ENCODE measurements at regions not wholly inside any gene's neighbourhood (a gene's known extent, or its start where the extent isn't known, plus 50 kb on each side); places are given as distances from the start of the nearest gene placed in this dataset.
"Not testable (repeated sequence)": the region's sequence is repeated elsewhere in the genome, so short reads cannot be mapped to it uniquely, and the experiment has no call there.

DNA sequence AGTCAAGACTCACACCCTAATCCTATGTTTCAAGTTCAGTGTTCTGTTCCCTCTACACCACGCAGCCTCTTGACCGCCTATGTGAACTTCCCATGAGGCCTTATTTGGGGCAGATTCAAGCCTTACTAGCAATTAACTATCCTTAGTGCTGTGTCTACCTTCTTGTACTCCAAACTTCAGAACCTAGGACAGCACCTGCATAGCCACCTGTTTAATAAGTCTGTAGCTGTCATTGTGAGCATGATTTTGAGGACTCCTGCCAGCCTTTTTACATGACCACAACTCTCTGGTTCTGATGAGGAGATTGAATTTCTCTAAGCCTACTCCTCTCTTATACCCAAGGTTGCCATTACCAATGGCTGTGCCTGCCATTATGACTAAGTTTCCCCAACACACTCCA, 50.8 kb upstream of the PCSK1 start:
- DNase-seq = no peak

DNA sequence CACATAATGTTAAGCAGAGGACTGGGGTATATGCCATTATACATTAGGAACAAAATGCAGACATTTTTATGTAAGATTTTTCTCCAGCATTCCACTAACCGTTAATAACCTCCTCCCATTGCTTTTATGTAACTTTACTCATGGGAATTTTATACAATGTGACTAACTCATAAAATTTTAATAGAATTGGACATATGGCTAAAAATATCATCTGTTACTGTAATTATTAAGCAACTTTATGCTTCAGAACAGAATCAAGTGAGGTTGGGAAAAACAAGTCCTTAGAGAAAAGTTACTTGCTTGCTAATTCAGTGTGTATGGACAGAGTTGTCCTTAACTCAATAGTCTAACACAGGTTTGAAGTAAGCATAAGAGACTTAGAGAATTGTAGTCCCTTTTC, 54.8 kb upstream of the PCSK1 start:
- no peak for DNase-seq

DNA sequence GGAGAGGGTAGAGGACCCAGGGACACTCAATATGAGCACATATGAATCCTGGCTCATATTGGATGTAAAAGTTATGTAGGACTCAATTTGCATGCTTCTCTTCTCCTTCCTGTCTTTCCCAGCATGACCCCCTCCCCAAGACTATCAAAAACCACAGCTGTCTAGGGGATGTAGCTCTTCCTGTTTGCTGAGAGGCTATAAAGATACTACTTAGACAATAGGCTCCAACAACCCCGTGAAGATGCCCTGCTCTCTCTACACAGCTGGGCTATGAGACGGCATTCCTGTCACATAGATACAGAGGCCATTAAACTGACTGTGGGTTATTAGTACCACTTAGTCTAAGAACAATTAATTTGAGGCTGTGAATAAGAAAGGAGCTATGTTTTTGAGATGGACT, 56.5 kb upstream of the PCSK1 start:
- no peak for DNase-seq

DNA sequence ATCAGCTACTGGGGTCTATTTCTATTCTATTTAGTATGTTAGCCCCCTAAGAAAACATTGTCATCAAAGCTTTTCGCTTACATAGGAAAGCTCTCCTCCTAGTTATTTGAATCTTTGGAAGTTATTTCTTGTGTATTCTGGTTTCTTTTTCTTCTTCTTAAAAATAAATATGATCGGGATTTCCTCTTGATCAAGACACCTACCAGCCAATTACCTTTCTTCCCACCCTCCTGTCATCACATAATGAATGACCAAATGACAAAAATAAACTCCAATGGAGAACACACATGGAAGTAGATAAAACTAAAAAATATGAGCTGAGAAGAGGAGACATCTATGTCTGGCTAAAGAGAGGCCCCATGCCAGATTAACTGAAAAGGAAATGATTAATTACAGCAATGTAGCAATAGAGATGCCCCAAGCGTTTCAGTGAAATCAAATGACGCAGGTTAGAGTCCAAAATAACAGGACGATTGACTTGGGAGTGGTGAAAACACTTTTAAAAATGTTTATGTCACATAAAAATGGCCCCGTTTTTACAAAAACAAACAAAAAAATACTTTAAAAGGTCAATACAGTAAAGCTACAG, 59.5 kb upstream of the PCSK1 start:
- DNase-seq = no peak

DNA sequence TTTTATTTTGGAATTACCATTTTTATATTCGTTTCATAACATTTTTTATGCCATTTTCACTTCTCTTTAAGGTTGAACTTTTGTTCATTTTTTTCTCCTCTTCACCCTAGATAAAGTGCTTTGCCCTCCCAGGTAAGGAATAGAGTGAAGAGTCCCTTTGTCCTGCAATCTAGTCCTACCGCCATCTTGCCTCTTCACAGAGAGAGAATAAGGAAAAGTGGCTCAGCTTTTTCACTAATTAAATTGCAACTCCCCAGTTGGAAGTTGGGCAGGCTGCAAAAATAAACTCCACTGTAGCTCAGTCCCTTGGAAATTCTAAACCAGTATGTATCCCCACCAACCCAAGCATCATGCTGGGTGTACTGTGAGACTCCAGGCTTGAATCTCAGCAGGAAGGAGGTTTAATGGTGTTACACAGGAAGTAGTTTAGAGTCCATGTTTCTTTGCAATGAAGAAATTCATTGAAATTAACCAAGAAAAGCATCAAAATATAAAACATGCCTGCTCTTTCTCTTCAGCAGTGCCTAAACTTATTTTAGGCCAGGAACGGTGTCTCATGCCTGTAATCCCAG, 60.3 kb upstream of the PCSK1 start:
- no peak for DNase-seq

DNA sequence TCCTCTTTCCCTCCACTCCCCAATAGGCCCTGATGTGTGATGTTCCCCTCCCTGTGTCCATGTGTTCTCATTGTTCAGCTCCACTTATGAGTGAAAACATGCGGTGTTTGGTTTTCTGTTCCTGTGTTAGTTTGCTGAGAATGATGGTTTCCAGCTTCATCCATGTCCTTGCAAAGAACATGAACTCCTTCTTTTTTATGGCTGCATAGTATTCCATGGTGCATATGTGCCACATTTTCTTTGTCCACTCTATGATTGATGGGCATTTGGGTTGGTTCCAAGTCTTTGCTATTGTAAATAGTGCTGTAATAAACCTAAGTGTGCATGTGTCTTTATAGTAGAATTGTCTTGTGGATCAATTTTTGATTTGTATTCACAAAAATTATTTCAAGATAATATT, 62.4 kb upstream of the PCSK1 start:
- not testable (repeated sequence) for DNase-seq

DNA sequence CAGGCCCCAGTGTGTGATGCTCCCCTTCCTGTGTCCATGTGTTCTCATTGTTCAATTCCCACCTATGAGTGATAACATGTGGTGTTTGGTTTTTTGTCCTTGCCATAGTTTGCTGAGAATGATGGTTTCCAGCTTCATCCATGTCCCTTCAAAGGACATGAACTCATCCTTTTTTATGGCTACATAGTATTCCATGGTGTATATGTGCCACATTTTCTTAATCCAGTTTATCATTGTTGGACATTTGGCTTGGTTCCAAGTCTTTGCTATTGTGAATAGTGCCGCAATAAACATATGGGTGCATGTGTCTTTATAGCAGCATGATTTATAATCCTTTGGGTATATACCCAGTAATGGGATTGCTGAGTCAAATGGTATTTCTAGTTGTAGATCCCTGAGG, 64.0 kb upstream of the PCSK1 start:
- DNase-seq = not testable (repeated sequence)

DNA sequence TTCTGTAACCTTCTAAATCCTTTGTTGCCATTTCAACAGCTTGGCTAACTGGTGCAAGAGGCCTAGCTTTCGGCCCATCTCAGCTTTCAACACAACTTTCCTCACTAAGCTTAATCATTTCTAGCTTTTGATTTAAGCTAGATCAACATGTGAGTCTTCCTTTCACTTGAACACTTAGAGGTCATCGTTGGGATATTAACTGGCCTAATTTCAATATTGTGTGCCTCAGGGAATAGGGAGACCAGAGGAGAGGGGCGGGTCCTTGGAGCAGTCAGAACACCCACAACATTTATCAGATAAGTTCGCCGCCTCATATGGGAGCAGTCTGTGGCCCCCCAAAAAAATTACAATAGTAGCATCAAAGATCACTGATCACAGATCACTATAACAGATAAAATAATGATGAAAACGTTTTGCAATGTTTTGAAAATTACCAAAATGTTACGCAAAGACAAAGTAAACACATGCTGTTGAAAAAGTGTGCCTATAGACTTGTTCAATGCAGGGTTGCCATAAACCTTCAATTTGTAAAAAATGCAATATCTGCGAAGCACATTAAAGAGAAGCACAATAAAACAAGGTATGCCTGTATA, 66.8 kb upstream of the PCSK1 start:
- DNase-seq = no peak

DNA sequence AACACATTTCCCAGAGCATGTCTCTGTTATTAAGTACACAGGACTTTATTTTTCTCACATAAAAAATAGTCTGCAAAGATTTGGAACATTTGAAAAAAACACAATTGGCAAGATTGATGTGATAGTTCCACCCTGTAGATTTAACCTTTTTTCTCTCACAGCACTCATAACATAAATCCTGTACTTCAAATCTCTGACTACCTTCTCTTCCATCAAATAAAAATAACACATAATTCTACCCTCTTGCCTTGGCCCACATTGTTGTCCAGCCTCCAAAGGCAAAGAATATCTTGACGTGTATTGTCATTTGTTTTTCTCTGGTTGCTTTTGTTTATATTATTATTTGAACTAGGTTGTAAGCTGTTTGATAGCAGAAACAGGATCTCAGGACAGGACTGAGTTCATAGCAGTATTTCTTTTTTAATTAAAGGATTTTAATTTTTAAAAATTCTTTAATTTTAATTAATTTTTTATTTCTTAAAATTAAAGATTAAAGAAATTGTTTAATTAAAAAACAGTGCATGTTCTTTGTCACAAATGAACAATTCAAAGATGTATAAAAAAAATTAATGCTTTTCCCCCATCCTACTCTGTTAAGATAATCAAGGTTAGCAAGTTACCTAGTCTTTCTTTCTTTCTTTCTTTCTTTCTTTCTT, 69.1 kb upstream of the PCSK1 start:
- no peak for DNase-seq

DNA sequence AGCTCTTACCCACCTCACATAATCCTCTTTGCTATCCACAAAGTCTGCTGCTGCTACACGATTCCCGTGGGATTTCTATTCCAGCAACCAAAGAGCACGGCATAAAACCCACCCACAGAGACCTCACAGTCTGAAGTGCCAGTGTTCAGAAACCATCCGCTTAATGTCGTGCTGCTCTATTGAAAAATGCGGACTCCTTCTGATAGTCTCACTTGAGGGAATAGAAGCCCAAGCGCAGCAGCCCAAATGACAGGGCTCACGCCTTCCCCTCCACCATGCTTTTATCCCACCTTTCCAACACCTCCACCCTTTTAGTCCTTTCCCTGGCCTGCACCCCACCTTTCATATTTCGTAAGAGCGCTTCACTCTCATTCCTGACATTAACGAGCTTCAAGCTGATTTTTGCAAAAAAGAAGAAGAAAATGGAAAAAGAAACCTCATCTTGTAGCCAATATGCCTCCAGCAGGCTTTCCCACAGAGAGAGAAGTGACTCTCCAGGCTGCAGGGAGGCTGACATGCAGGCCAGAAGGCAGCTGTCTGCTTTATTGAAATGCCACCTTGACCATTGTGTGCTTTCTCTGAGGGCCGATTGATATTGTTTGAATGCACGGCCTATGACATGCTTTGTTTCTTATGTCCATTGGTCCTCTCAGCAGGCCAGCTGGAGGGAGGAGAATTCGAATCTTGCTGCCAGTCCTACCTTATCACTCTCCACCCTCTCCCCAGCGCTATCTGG, 70.6 kb upstream of the PCSK1 start:
- DNase-seq = no peak

DNA sequence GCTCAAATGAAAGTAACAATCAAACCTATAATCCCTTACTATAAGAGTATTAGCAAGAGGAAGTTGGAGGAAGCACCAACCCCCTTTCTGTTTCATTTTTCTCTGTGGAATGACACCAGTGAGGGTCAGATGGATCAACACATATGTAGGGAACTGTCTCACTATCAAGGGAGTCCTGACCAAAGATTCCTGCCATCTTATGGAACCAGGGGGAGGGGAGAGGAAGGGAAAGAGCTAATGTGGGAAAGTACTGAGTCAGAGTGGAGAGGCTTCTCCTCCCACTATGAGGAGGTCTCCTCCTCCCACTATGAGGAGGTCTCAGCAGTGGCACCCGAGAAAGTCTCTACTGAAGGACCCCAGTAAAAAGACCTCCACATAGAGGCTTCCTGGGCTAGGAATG, 73.3 kb upstream of the PCSK1 start:
- DNase-seq = no peak

DNA sequence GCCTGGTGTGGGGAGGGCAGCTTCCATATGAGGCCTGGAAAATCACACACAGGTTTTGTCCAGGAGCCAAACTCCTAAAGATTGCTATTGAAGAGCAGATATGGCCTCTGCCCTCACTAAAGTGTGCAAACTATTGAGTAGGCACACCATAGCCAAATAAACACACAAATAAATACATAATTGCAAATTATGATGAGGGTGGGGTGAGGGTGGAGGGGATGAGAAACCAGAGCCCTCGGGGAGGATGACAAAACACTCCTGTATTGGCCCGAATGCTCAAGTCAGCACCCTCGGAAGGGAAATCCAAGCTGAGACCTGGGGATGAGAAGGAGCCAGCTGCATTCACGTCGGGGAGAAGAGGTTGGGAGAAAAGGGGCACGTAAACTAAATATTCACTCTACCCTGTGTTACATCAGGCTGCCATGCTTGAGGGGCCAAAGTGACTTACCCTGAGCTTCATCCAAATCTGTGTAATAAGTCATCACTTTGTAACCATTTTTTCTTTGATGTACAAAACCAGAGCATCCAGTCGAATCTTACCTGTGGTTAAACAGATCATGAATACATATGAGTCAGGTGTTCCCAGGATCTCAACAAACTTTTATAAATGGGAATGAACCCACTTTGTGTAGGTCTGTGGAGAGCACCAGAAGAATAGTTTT, 73.9 kb upstream of the PCSK1 start:
- no peak for DNase-seq

DNA sequence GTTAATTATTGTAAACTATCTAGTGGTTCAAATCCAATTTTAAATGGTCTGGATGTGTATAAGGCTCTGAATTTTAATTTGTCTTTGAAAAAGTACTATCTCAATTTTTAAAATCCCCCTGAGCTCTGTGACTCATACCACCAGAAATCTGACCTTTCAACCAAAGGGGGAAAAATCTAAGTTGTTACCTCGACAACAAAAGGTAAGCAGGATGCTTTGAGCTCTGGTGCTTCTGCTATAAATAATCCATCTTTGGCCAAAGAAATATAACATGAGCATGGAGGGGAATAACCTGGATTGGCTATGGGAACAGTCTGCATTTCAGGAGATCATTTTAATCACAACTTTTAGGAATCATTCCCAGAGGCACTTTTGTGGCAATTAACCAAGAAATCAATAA, 76.3 kb upstream of the PCSK1 start:
- no peak for DNase-seq

DNA sequence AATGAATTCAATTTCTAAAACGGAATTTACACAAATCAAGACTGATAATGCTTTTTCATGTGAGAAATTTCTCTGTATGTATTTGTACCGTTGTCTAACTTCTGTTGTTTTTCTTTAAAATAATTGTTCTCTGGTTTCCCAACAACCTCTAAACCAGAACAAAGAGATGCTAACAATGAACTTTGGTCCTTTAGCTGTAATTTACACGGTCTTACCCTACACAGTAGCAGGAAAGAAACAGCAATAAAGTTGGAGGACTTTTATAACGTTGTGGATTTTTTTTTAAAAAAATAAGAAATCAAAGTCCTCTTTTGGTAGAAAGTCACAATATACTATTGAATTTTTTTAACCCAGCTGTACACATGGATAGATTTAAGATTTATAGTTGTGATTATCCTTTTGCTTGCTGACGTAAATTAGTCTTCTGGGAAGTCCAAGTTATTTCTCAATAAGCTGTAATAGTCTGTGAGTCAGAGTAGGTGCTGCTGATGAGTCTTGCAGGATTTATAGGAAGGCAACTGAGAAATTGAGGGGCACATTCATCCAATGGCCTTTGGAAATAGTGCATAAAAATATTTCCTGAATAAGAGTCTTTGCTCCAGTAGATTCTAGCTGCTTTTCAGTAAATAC, 76.8 kb upstream of the PCSK1 start:
- DNase-seq = no peak

DNA sequence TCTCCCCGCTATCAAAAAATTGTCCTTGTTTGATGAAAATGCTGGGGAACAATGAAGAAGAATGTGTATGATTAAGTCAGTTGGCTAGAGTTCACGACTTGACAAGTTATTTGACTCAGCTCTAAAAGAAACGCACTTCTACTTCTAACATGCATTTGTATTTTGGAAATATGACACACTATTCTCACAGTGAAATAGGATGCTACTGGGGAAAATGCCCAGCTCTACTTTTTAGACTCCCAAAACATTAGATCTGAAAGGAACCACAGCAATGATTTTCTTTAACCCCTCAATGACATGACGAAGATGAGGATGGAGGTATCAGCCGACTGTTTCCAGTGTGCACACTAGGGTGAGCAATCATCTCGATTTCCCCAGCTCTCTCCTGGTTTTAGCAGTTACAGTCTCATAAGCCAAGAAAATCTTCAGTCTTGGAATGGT, 83.6 kb upstream of the PCSK1 start:
- no peak for DNase-seq

DNA sequence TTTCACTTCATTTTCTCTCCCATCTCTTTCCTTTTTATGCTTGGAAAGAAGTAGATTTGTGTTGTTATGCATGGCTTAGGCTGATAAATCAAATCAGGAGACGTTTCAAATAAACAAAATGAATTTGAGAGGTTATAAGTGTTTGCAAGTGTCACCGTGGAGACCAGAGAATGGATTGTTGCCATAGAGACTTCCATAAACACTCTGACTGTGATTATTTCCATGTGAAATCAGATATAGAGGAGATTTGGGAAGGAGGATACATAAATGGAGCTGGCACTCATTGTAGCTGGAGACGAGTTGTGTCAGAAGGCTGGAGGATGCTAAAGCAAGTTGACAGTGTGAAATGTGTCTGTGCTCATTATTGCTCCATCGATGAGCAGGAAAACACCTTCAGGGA, 84.2 kb upstream of the PCSK1 start:
- DNase-seq = no peak

DNA sequence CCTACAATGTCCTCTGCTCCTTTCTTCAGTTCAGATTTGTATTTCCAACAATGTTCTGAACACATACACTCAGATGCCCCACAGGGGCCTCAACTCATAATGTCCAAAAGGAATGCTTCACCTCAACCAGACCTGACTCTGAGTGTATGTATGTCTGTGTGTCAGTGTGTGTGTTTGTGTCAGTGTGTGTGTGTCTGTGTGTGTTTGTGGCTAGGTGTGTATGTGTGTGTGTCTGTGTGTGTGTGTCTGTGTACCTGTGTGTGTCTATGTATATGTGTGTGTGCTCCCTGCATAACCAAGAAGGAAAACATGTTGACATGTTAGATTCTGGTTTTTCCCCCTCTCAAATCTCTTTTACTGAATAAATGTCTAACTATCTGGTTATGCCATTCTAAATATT, 87.3 kb upstream of the PCSK1 start:
- DNase-seq = no peak

DNA sequence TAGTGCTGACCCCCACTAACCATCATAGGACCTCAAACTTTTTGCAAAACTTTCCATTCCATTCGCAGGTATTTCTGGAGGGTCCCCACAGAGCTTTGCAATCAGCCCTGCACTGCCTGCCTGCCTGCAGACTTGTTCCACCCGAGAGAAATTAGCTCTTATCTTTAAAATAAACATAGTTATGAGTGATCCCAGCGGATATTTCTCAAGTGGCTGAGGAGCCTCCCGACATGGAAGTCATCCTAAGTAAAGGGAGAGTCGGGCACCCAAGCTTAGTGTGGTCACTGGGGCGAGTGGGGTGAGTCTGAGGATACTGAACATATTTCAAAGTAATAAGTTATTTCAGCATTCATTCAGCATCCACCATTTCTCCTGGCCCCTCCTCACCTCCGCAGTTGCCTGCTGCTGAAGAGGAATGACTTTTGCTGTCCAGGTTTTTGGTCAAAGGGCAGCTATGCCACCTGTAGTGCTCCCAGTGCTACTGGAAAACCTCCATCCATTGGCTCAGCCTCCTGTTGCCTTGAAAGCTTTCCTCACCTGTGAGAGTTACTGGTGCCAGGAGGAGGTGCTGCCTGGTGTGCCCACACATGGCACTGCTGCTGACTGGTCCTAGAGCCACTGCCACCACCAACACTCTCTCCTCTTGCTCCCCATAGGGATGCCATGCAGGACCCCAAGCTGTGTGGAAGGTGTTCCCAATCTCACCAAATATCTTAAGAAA, 89.7 kb upstream of the PCSK1 start:
- DNase-seq = no peak

DNA sequence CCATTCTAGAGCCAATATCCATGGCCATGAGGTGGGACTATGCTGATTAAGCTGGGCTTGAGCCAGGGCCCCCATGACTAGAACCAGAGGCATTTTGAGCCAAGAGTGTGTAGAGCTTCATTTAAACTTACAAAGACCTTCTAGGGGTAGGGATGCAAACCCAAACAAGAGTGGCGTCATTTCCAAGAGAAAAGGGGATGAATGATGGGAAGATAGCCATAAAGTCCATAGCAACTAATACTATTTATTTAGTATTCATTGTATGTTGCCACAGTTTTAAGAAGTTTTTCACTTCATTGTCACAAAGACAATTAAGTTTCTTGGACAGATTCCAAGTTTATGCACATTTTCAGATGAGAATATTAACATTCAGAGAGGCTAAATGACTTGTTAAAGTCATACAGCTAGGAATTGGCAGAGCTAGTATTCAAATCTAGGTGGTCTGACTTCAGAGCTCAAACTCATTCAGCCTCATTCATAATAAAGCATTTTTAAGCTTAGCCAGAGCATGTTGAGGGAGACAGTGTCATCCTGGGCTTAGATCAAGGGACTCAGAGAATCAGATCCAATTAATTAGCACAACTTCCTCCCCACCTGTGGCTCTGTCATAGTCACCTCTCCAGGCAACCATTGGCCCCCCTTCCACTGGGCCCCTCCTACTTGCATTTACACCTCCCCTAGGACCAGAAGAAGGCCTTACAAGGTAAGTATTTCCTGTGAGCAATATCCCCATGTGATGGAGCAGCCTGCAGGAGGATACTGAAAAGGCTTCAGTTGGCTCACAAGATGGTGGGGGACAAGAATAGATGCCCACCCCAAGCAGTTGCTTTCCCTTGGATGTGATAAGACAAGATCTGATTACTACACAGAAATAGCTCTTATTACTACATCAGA, 95.0 kb upstream of the PCSK1 start:
- no peak for DNase-seq

DNA sequence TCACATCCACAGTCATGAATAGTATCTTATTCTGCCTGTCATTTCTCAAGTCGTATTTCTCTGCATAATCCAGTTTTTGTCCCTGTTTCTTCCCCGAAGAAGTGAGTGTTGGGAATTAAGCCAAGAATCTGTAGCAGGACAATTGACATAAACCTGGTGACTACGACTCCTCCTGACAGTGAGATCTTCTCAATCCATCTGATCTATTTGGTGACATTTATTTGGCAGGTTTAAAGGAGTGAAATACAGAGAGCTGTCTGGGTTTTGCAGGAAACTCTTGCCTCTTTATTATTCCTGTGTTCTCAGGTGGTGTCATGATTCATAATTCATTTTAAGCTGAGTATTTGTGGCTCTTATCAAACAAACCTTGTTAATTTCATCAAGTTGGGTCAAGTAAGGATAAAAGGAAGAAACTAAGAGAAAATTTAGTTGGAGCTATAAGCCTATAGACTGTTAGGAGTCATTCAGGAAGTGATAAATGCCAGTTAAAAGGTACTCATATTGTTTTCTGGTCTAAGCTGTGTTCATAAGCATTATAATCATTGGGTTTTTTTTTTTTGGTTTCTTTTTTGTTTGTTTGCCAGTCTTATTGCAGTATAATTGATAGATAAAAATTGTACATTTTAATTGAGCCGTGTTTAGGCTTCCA, 95.9 kb upstream of the PCSK1 start:
- DNase-seq = no peak

Data from activated gamma-delta T cell treated with Interleukin-2 at 50 U/mL for 16 hours (primary cell).